HPDE6-E6E7 (cell line): ENCODE measurements at regions not wholly inside any gene's neighbourhood (a gene's known extent, or its start where the extent isn't known, plus 50 kb on each side); places are given as distances from the start of the nearest gene placed in this dataset.

ENCODE experiments used
- DNase-seq: peaks from one replicate; pipeline ENCODE4 v3.0.0; 2011; ENCODE audit warnings: missing footprints; ENCODE audit errors: extremely low spot score

GRCh38 chr6:76420094-76420493 is 347.6 kb upstream of the IMPG1 start:
- DNase-seq: no peak

DNA sequence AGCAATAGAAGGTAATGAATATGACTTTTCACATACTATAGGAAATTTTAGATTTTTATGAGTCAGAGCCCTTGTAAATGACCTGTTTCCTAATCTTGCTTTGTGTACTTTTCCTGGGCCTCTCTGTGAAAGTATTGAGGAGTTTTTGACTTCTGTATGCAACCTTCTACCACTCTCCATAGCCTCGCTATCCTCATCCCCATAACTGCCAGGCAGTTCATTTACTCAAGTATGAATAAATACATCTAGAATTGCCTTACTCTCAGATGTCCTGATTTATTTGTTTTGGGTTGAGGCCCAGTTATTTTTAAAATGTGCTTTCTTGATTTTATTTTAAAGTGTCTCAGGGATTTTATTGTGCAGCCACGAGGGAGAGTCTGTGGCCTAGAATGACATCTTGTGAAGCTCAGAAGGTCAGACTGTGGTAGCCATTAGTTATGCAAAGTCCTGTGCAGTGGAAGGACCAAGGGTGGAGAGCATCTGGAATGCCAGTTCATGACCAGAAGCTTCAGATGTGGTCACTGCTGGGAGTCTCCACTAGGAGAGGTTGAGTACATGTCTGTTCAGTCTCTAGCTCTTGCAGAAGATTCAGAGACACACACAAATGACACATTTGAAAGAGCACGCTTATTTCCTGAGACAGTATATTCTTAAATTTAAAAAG is 346.2 kb upstream of the IMPG1 start:
- no peak for DNase-seq

- DNase-seq: no peak
These were observed 344.6 kb upstream of the IMPG1 start for GRCh38 chr6:76416821-76417605.

DNA sequence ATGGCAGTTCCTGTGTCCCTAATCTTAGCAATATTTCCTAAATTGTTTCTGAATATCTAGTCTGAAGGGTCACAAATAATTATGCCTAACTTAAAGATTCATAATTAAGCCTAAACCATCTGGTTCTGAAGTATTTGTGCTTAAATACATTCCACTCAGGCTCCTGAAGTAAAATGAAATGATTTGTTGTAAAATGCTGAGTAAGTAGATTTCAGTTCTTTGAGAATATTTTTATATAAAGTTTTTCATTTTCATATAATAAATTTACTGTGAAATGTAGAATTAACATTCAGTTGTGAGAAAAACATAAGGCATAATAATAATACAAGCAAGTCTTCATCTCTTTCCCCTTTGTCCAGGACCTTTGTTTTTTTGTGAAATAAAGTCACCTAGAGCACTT is 330.6 kb upstream of the IMPG1 start:
- no peak for DNase-seq

GRCh38 chr6:76397966-76398365 is 325.5 kb upstream of the IMPG1 start:
- no peak for DNase-seq

- no peak for DNase-seq
These were observed 309.7 kb upstream of the IMPG1 start for GRCh38 chr6:76382201-76382600.

- no peak for DNase-seq
These were observed 309.1 kb upstream of the IMPG1 start for GRCh38 chr6:76381612-76382011.

DNA sequence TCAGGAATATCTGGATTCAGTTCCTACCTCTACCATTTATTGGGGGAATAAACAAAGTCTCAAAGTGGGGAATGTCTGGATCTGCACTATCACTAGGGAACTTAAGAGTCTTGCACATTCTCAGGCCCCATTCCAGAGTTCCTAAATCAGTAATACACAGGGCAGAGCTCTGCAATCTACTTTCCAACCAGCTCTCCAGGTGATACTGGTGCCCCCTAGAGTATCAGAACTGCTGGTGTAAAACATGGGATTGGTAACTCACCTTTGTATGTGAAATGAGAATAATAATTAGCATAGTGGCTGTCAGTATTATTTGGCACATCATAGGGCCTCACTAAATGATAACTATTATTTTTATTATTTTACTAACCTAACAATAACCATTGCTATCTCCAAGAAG is 278.8 kb upstream of the IMPG1 start:
- no peak for DNase-seq

GRCh38 chr6:76347539-76347938 is 275.1 kb upstream of the IMPG1 start:
- DNase-seq: no peak

DNA sequence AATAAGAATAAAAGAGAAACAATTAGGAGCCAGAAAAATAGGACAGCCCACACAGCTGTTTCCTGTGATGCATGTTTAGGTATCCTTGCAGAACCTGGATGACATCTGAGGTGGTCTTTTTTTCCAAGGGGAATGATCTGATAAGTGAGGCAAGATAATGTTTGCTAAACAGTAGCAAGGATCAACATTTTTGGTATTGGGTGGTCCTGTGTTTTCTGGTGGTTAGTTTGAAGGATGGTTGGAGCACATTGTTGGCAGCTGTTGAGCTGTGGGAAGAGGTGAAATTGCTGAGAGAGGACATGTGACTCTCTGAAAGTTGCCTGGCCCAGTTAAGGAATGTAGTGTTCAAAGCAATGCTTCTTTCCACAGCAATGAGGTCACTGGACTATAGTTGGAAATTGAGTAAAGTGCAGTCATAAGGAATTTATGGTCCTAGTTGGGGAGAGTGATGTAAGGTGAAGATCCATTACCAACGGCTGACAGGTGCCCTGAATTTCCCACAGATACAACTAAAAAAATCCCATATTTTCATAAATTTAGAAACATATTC is 270.2 kb upstream of the IMPG1 start:
- DNase-seq: no peak

DNA sequence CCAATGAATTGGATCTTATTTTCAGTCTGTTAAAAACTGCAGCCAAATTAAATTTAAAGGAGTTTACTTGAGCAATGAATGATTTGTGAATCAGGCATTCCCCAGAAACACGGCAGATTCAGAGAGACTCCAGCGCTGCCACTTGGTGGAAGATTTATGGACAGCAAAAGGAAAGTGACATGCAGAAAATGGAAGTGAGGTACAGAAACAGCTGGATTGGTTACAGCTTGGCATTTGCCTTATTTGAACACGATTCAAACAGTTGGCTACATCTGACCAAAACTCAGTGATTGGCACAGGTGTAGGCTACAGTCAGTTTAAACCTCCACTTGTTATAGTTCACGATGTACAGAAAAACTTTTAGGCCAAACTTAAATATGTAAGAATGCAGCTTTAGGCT is 257.6 kb upstream of the IMPG1 start:
- no peak for DNase-seq

DNA sequence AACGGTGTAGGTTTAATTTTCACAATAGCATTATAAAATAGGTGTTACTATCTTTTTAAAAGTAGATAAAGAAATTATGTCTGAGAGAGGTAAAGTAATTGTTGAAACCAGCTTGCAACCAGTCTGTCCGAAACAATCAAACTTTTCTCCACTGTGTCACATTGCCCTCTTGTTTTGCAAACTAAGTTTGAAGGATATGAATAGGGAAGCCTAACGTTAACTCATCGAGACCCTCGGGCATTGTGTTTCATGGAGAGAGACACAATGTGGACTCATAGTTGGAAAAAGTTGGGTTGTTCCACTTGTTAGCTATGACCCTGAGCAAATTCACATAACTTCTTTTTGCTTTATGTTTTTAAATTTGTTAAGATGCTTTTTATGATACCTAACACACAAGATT is 254.4 kb upstream of the IMPG1 start:
- DNase-seq: no peak
